Naive thymus-derived CD4-positive, alpha-beta T cell (primary cell): ENCODE measurements at regions not wholly inside any gene's neighbourhood (a gene's known extent, or its start where the extent isn't known, plus 50 kb on each side); places are given as distances from the start of the nearest gene placed in this dataset.

Experiments used
- ATAC-seq: fragments of 150-1000 bp; cut with Tn5 transposase; 2 replicates; pipeline ENCODE4 v1.10.0; 2021; ENCODE audit warnings: mild to moderate bottlenecking, moderate library complexity
- CTCF ChIA-PET: fragments of 350-600 bp; sonication (Branson Sonifier 250); formaldehyde crosslinking; loops from one replicate; lab custom pipeline; 2021; ENCODE audit warnings: antibody characterized with exemption; lab: Charles Lee
- POLR2A ChIA-PET: fragments of 350-600 bp; sonication (Branson Sonifier 250); formaldehyde crosslinking; loops from one replicate; lab custom pipeline; 2021; ENCODE audit warnings: antibody characterized with exemption, inconsistent platforms; lab: Charles Lee
- DNase-seq, 9 donors: peaks; one replicate each; pipeline versions ENCODE4 v3.0.0 to v3.0.0-alpha.2; 2020 to 2022; ENCODE audit warnings: mixed read lengths in 1 of 9
- H3K27ac ChIP-seq: one replicate; pipeline ENCODE4 v1.7.0; 2013; ENCODE audit warnings: mild to moderate bottlenecking, low read depth, low read length, moderate library complexity
- H3K27me3 ChIP-seq, 2 donors: one replicate each; pipeline ENCODE4 v1.7.0; 2013; ENCODE audit warnings: low read length in 2 of 2, mild to moderate bottlenecking in 2 of 2, moderate library complexity in 2 of 2; ENCODE audit not compliant: control insufficient read depth in 2 of 2, insufficient read depth in 2 of 2
- H3K36me3 ChIP-seq, 3 experiments: 1 replicate in 2 of 3; 2 replicates in 1 of 3; pipeline ENCODE4 v1.7.0; 2013; ENCODE audit warnings: low read length in 3 of 3, mild to moderate bottlenecking in 3 of 3, moderate library complexity in 1 of 3; ENCODE audit not compliant: insufficient read depth in 3 of 3, control insufficient read depth in 2 of 3
- H3K4me1 ChIP-seq, 2 donors: one replicate each; pipeline ENCODE4 v1.7.0; 2013; ENCODE audit warnings: low read length in 2 of 2, mild to moderate bottlenecking in 2 of 2, moderate library complexity in 1 of 2; ENCODE audit not compliant: control insufficient read depth in 2 of 2, insufficient read depth in 2 of 2
- H3K4me3 ChIP-seq: 2 replicates; pipeline ENCODE4 v1.7.0; 2013; ENCODE audit warnings: mild to moderate bottlenecking, low read length
- H3K9me3 ChIP-seq, 3 experiments: 1 replicate in 2 of 3; 2 replicates in 1 of 3; pipeline ENCODE4 v1.7.0; 2013; ENCODE audit warnings: low read length in 3 of 3; ENCODE audit not compliant: control insufficient read depth in 2 of 3
- H3K27ac Mint-ChIP-seq, 9 donors: one replicate each; pipeline ENCODE4 v1.8.0; 2020 to 2022; ENCODE audit warnings: mixed read lengths in 9 of 9, mild to moderate bottlenecking in 8 of 9, moderate library complexity in 5 of 9, inconsistent platforms in 2 of 9
- H3K27me3 Mint-ChIP-seq, 5 donors: one replicate each; pipeline ENCODE4 v1.8.0; 2021 to 2022; ENCODE audit warnings: mixed read lengths in 5 of 5, mild to moderate bottlenecking in 1 of 5
- H3K36me3 Mint-ChIP-seq, 5 donors: one replicate each; pipeline ENCODE4 v1.8.0; 2020 to 2022; ENCODE audit warnings: mixed read lengths in 5 of 5, mild to moderate bottlenecking in 3 of 5, inconsistent platforms in 1 of 5
- H3K4me1 Mint-ChIP-seq, 7 donors: one replicate each; pipeline ENCODE4 v1.8.0; 2020 to 2022; ENCODE audit warnings: mixed read lengths in 7 of 7, mild to moderate bottlenecking in 3 of 7, inconsistent platforms in 1 of 7
- H3K4me3 Mint-ChIP-seq, 10 donors: one replicate each; pipeline ENCODE4 v1.8.0; 2020 to 2022; ENCODE audit warnings: mild to moderate bottlenecking in 10 of 10, mixed read lengths in 10 of 10, moderate library complexity in 6 of 10, inconsistent platforms in 2 of 10
- H3K9me3 Mint-ChIP-seq, 11 donors: one replicate each; pipeline ENCODE4 v1.8.0; 2020 to 2022; ENCODE audit warnings: mixed read lengths in 11 of 11, mild to moderate bottlenecking in 4 of 11, inconsistent platforms in 1 of 11, moderate library complexity in 1 of 11
- intact Hi-C, 2 donors: fragments of 100-400 bp; cut with micrococcal nuclease; formaldehyde crosslinking; loops; one replicate each; pipeline ENCODE4 v1.15.1; 2023

- ChIA-PET POLR2A (no interaction called here), CTCF (no interaction called here)
- Histone ChIP-seq H3K4me1 (no peaks in the 10 kb centered on the region), H3K36me3 (no peaks in the 10 kb centered on the region), H3K4me3 (no peak overlapping the region), H3K27me3 (no peaks in the 10 kb centered on the region), H3K9me3 (no peaks in the 10 kb centered on the region), H3K27ac (no peak overlapping the region)
- Mint-ChIP-seq H3K36me3 (no peaks in the 10 kb centered on the region), H3K9me3 (peaks cover 0 to 4% (median 0%) of the 10 kb centered on the region in 11 donors), H3K4me3 (no peak overlapping the region), H3K27me3 (no peaks in the 10 kb centered on the region), H3K27ac (no peak overlapping the region), H3K4me1 (peaks cover 0 to 4% (median 0%) of the 10 kb centered on the region in 7 donors)
- DNase-seq (no peak), ATAC-seq (no peak)
- intact Hi-C loops: no loop called here
Observed at GRCh38 chr5:158492841-158493242, 606.9 kb downstream of the EBF1 start.

- POLR2A ChIA-PET: no interaction called here
- Histone ChIP-seq H3K36me3 (no peaks in the 10 kb centered on the region), H3K4me3 (no peak overlapping the region), H3K4me1 (no peaks in the 10 kb centered on the region), H3K27ac (no peak overlapping the region), H3K27me3 (no peaks in the 10 kb centered on the region), H3K9me3 (no peaks in the 10 kb centered on the region)
- peaks cover 0 to 4% (median 0%) of the 10 kb centered on the region in 7 donors for H3K4me1 Mint-ChIP-seq
- no peak for DNase-seq
- CTCF ChIA-PET: no interaction called here
- intact Hi-C loops: no loop called here
- H3K4me3 Mint-ChIP-seq: no peak overlapping the region
- H3K36me3 Mint-ChIP-seq: no peaks in the 10 kb centered on the region
- no peaks in the 10 kb centered on the region for H3K27me3 Mint-ChIP-seq
- ATAC-seq: no peak
- H3K9me3 Mint-ChIP-seq: peaks cover 0 to 4% (median 0%) of the 10 kb centered on the region in 11 donors
- no peak overlapping the region for H3K27ac Mint-ChIP-seq
Observed at GRCh38 chr5:158492136-158492535, 607.6 kb downstream of the EBF1 start.

- Mint-ChIP-seq H3K27me3 (peaks cover 0 to 3% (median 0%) of the 10 kb centered on the region in 5 donors), H3K4me3 (no peak overlapping the region), H3K36me3 (no peaks in the 10 kb centered on the region), H3K4me1 (peaks cover 0 to 8% (median 0%) of the 10 kb centered on the region in 7 donors), H3K9me3 (peaks cover 0 to 10% (median 0%) of the 10 kb centered on the region in 11 donors), H3K27ac (no peak overlapping the region)
- Histone ChIP-seq H3K4me1 (no peaks in the 10 kb centered on the region), H3K9me3 (no peaks in the 10 kb centered on the region), H3K36me3 (no peaks in the 10 kb centered on the region), H3K27me3 (no peaks in the 10 kb centered on the region), H3K27ac (no peak overlapping the region), H3K4me3 (no peak overlapping the region)
- DNase-seq: no peak
- ChIA-PET POLR2A (no interaction called here), CTCF (interaction anchor here (0.6 kb wide), 1 partner anchor 837 kb away, joined by 3 read pairs; no protein-coding TSS in a partner anchor)
- no peak for ATAC-seq
- intact Hi-C loops: no loop called here
Observed at GRCh38 chr5:158487664-158488063, 612.1 kb downstream of the EBF1 start.

- Mint-ChIP-seq H3K9me3 (peaks cover 0 to 10% (median 2%) of the 10 kb centered on the region in 11 donors), H3K27me3 (peaks cover 0 to 3% (median 0%) of the 10 kb centered on the region in 5 donors), H3K36me3 (no peaks in the 10 kb centered on the region), H3K4me3 (no peak overlapping the region), H3K4me1 (peaks cover 0 to 8% (median 0%) of the 10 kb centered on the region in 7 donors), H3K27ac (no peak overlapping the region)
- Histone ChIP-seq H3K4me1 (no peaks in the 10 kb centered on the region), H3K36me3 (no peaks in the 10 kb centered on the region), H3K4me3 (no peak overlapping the region), H3K9me3 (no peaks in the 10 kb centered on the region), H3K27me3 (no peaks in the 10 kb centered on the region), H3K27ac (no peak overlapping the region)
- POLR2A ChIA-PET: no interaction called here
- DNase-seq (no peak), ATAC-seq (no peak)
- CTCF ChIA-PET: no interaction called here
- intact Hi-C loops: no loop called here
Observed at GRCh38 chr5:158487156-158487555, 612.6 kb downstream of the EBF1 start.

GRCh38 chr5:158486566-158486965 lies 613.1 kb downstream of the EBF1 start:
- Mint-ChIP-seq H3K4me1 (peaks cover 0 to 8% (median 0%) of the 10 kb centered on the region in 7 donors), H3K36me3 (no peaks in the 10 kb centered on the region), H3K4me3 (no peak overlapping the region), H3K27ac (no peak overlapping the region), H3K27me3 (peaks cover 0 to 7% (median 0%) of the 10 kb centered on the region in 5 donors), H3K9me3 (peaks cover 0 to 10% (median 2%) of the 10 kb centered on the region in 11 donors)
- ATAC-seq: no peak
- ChIA-PET POLR2A (no interaction called here), CTCF (no interaction called here)
- Histone ChIP-seq H3K9me3 (no peaks in the 10 kb centered on the region), H3K27ac (no peak overlapping the region), H3K4me3 (no peak overlapping the region), H3K27me3 (no peaks in the 10 kb centered on the region), H3K36me3 (no peaks in the 10 kb centered on the region), H3K4me1 (no peaks in the 10 kb centered on the region)
- no peak for DNase-seq
- intact Hi-C loops: no loop called here

GRCh38 chr5:158485604-158486081 lies 614.1 kb downstream of the EBF1 start:
- CTCF ChIA-PET: no interaction called here
- Histone ChIP-seq H3K27me3 (no peaks in the 10 kb centered on the region), H3K27ac (no peak overlapping the region), H3K36me3 (no peaks in the 10 kb centered on the region), H3K4me3 (no peak overlapping the region), H3K4me1 (no peaks in the 10 kb centered on the region), H3K9me3 (no peaks in the 10 kb centered on the region)
- no peak for DNase-seq
- H3K4me1 Mint-ChIP-seq: peaks cover 0 to 8% (median 0%) of the 10 kb centered on the region in 7 donors
- no peak overlapping the region for H3K4me3 Mint-ChIP-seq
- no peaks in the 10 kb centered on the region for H3K36me3 Mint-ChIP-seq
- H3K9me3 Mint-ChIP-seq: peaks cover 0 to 10% (median 2%) of the 10 kb centered on the region in 11 donors
- H3K27ac Mint-ChIP-seq: no peak overlapping the region
- ATAC-seq: no peak
- POLR2A ChIA-PET: no interaction called here
- intact Hi-C loops: no loop called here
- H3K27me3 Mint-ChIP-seq: peaks cover 0 to 10% (median 0%) of the 10 kb centered on the region in 5 donors

- POLR2A ChIA-PET: no interaction called here
- H3K27ac Mint-ChIP-seq: no peak overlapping the region
- no peaks in the 10 kb centered on the region for H3K4me1 ChIP-seq
Observed at GRCh38 chr5:158485047-158485446, 614.7 kb downstream of the EBF1 start.

More at GRCh38 chr5:158485047-158485446, 614.7 kb downstream of the EBF1 start:
- ATAC-seq (no peak), DNase-seq (no peak)
- Mint-ChIP-seq H3K27me3 (peaks cover 0 to 10% (median 0%) of the 10 kb centered on the region in 5 donors), H3K4me1 (peaks cover 0 to 8% (median 0%) of the 10 kb centered on the region in 7 donors), H3K36me3 (no peaks in the 10 kb centered on the region), H3K4me3 (no peak overlapping the region), H3K9me3 (peaks cover 0 to 10% (median 2%) of the 10 kb centered on the region in 11 donors)
- H3K27me3 ChIP-seq: no peaks in the 10 kb centered on the region
- no peaks in the 10 kb centered on the region for H3K36me3 ChIP-seq
- CTCF ChIA-PET: no interaction called here
- no peaks in the 10 kb centered on the region for H3K9me3 ChIP-seq
- H3K4me3 ChIP-seq: no peak overlapping the region
- no peak overlapping the region for H3K27ac ChIP-seq
- intact Hi-C loops: no loop called here
